ENCODE measurements at regions not wholly inside any gene's neighbourhood (a gene's known extent, or its start where the extent isn't known, plus 50 kb on each side); places are given as distances from the start of the nearest gene placed in this dataset.

DNA sequence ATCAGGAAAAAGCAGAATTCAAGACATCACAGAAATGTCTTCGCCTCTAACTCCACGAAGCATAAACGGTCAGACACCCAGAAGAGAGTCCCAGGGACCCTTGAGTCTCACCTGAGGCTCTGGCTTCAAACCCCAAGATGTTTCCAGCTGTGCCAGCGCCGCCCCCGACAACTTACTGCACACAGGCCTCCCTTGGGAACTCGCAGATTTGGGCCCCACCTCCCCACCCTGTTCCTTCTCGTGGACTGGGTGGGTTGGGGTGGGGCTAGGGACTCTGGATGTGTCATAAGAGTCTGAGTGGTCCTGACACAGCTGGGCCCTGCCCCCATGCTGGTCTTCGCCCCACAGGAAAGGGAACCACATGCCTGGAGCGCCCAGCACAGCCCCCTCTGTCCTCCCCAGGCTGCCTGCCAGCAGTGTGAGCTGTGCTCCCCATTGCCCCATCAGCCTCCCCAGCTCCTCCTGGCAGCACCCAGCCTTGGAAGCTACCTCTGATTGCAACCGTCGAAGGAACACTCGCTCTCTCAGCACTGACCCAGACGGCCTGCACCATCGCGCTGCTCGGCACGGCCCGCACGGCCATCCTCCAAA lies 147.5 kb downstream of the CRYBB2 start:
- DNase-seq (ENCODE audit: low read depth in 3 of 3), result no peak

DNA sequence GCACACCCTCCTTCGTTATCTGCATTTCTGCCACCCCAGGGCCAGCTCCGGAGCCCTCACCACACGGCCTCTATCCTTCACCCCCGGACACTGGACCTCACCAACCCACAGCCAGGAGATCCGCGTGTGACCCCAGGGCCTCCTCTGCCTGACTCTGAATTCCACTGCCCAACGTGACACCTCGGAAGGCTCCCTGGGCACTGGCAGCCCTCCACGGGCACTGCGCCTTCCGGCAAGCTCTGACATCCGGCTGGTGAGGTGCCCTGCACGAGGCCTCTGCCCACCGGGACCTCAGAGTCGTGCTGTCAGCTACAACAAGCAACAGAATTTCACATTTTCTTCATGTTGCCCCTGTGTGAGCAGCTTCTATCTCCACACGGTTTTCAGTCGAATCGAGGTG lies 148.3 kb downstream of the CRYBB2 start:
- no peak for DNase-seq (ENCODE audit: low read depth in 3 of 3)

DNA sequence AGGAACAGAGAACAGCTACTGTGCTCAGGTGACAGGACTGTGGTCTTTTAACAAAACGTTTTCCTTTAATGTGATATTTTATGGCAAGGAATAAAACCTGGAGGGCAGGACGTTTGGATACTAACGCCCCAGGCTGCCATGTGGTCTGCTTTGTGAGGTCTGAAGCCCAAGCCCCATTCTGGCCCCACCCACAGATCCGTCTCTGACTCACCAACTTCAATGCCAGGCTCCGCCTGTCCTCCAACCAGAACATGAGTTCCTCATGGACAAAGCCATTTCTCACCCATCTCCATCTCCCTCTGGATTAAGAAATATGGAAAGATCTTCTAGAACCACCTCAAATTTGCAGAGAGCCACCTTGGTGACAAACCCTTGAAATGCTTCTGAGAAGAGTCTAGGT lies 148.8 kb downstream of the CRYBB2 start:
- DNase-seq (ENCODE audit: low read depth in 3 of 3), result no peak

DNA sequence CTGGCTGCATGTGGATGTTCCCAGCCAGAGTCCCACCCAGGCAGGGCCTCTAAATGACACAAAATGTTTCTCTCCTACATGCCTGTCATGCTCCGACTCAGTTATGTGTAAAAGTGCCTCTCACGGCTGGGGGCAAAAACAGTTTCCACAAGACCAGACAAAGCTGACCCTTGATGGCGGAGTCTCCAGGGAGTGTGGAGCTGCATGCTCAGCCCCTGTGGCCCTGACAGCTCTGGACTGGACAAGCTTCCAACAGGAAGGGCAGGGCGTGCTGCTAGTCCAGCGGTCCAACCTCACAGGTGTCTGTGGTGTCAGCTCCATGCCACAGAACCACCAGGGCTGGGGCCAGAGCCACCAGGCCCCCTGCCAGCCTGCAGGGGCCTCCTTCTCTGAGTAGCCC lies 149.6 kb downstream of the CRYBB2 start:
- no peak for DNase-seq (ENCODE audit: low read depth in 3 of 3)

DNA sequence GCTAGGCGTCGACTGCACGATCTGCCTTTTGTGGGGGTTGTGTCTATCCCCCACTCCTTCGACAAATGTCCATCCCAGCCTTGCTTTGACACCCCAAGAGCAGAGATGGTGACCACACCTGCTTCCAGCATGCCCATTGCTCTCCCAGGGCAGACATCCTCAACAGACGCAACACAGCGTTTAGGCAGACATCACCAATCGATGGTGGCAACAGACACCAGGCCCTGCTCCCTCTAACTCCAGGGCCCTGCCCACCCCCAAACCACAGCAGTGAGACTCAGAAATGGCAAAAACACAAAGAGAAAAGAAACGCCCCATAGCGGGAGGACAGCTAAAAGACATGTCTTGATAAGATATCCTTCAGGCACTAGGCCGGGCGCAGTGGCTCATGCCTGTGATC lies 150.9 kb downstream of the CRYBB2 start:
- no peak for DNase-seq (ENCODE audit: low read depth in 3 of 3)

DNA sequence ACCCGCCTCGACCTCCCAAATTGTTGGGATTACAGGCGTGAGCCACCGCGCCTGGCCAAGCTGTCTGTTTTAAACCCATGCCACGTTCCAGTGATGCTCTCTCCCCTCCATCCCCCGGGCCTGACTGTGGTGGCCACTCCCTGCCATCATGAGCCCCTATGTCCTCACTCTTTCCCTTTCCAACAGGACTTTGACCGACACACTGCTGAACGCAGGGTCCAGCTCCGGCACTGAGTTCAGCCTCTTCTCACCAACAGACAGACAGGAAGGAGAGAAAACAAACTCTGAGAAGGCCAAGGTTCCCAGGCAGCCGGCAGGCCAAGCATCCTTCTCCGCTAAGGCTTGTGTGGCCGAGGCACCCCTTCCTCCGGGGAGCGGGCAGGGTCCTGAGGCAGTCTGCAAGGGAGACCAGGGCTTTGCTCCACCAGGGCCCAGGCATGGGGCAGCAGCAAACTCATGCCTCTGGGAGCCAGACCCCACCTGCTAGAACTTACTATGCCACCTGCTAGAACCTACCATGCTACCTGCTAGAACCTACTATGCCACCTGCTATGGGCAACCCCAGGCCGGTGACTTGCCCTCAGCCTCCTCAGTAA lies 152.7 kb downstream of the CRYBB2 start:
- no peak for DNase-seq (ENCODE audit: low read depth in 3 of 3)

DNA sequence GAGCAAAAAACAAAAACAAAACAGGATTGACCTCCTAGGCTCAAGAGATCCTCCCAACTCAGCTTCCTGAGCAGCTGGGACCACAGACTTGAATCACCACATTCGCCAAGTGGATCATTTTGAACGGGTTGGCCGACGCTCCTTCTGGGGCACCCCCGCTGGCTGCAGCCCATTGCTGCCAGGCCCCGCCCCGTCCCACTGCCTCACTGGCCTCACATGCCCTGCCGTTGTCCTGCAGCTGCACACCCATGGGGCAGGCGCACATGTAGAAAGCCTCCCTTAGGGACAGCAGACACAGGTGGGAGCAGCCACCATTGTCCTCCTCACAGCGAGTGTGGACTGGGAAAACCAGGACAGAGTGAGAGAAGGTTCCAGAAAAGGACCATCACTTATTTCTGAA lies 154.5 kb downstream of the CRYBB2 start:
- DNase-seq (ENCODE audit: low read depth in 3 of 3), result no peak

DNA sequence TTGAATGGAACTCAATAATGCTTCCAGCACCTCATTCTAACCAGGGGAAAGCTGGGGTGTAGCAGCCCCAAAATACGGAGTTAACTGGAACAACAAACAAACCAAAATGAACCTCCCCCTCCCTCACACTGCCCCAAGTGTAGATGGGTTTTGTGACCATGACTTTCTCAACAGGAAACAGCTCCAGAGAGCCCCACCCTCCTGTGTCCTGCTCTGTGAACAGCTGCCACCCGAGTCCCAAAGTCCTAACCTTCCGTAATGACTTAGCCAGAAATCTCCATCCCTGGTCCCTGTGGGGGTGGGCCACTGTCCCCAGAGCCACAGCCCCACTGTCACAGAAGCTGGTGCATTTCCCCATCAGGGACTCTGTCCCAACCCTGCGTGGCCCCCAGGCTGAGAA lies 155.4 kb downstream of the CRYBB2 start:
- DNase-seq (ENCODE audit: low read depth in 3 of 3), result no peak

DNA sequence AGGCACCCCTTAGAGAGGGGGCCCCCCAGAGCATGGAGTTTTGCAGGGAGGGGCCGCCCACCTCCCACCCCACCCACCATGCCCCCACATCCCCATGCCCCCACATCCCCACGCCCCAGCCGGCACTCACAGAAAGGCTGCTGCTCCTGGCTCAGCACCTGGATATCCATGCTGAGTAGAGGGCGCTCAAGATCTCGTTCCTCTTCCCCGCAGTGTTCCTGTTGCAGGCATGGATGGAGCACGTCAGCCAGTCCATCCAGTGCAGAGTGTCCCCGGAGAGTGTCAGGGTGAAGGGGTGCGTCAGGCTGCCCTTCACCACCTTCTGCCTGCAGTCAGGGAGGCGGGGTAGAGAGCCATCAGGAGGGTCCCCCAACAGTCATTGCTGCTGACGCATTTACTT lies 156.2 kb downstream of the CRYBB2 start:
- DNase-seq (ENCODE audit: low read depth in 3 of 3), result no peak

DNA sequence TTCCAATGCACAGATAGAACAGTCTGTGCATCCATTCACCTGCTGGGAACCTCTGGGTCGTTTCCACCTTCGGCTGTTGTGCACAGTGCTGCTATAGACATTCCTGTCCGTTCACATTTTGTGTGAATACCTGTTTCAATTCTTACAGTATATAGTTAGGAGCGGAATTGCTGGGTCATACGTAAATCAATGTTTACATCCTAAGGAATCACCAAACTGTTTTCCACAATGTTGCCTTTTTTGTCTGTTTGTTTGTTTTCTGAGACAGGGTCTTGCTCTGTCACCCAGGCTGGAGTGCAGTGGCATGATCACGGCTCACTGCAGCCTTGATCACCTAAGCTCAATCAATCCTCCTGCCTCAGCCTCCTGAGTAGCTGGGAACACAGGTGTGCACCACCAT lies 158.3 kb downstream of the CRYBB2 start:
- DNase-seq (ENCODE audit: low read depth in 3 of 3), result no peak

DNA sequence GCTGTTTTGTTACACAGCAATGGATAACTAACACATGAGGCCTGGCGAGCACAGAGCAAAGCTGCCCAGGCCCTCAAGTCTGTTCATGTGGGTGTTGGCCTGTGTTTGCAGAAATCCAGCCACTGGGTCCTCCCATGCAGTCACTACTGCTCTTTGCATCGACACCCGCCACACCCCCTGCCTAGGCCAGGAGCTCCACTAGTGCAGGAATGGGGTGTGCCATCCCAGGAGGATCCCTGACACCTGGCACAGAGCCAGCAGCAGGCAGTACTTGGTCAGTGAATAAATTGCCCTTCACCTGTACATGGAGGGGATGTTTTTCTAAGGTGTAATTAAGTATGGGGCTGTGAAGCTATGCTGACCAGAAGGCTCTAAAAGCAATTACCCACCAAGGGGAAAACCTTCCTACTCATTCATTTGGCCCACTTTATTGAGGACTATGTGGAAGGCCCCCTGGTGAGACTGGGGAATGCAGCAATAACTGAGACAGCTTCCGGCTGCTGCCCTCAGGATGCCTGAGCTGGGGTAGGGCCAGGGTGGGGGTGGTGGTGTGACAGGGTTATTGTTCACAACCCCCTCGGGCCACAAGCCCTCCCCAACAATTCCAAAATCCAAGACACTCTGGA lies 160.8 kb downstream of the CRYBB2 start:
- no peak for DNase-seq (ENCODE audit: low read depth in 3 of 3)

DNA sequence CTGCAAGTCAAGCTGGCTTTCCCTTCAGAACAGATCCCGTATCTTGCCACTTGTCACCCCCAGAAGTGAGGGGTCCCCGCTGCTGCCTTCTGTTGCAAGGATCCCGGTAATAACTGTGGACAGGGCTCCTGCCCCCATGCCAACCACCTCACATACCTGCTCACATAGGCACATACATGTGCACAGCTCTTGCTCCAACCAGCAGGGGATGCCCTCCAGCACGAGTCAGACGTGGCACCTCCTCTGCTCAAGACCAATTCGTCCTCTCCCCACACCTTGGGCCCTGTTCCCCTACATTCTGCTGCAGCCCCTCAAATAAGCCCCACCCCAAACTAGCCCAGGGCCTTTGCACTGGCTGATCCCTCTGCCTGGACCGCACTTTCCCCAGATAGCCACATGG lies 163.3 kb downstream of the CRYBB2 start:
- no peak for DNase-seq (ENCODE audit: low read depth in 3 of 3)

DNA sequence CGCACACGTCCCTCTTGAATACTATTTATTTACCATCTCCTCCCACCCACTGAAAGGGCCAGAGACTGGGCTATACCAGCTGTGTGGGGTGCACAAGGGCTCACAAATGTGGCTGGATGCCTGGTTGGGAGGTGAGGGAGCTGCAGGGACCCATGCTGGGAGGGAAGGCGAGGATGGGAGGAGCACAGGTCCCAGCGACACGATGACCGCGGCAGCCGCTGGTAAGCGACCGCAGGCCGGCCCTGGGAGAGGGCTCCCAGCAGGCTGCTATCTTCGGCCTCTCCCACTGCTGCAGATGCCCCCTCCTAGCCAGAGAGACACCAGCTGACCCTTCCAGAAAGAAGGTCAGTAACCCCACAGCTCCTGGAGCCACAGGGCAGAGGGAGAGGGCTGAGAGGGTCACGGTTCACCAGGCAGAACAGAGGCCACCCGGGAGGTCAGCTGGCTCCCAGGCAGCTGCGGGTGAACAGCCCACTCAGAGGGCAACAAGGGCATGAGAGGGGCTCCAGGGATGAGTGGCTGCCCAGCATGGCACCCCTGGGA lies 163.9 kb downstream of the CRYBB2 start:
- DNase-seq (ENCODE audit: low read depth in 3 of 3), result no peak

DNA sequence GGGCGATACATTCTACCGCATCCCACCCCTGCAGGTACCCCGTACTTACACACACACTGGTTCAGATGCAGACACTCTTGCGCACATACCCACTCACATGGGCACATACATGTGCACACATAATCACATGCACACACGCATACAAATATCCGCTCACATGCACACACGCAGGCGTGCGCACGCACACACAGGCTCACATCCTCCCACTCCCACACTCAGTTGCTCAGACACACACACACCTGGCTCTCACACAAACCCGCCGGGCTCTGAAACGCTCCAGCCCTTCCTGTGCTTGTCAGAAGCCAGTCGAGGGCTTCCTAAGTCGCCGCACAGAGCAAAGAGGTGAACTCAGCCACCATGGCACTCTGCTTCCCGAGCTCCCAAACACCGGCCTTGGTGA lies 164.5 kb downstream of the CRYBB2 start:
- DNase-seq (ENCODE audit: low read depth in 3 of 3), result no peak

DNA sequence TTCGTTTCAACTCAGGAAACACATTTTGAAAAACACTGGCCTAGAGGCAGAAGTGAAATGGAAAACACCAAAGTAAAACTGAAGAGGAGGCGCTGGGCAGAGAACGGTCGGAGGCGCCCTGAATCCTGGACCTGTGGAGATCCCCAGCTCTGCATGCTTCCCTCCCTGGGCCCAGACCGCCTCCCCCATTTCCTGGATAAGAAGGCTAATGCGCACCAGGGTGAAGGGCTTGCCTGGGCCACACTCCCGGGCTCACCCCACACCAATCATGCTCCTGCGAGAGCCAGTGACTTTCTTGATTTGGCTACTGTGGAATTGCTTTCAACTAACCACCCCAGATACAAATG lies 167.1 kb downstream of the CRYBB2 start:
- no peak for DNase-seq (ENCODE audit: low read depth in 3 of 3)

DNA sequence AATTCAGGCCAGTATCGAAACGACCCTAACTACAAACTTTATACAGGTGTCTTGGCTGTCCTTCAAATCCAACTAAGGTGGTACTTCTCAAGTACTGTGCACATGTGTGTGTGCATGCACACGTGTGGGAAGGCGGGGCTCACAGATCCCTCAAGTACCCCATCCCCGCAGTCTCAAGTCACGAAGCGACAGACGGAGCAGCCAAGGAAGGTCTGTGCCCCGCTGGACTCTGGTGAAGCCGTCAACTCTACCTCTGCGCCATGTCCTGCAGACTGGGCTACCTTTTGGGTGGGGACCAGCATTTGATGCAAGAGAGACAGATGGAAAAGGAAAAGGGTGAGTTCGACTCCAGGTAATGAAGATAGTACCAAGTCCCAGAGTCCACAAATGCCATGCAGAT lies 169.0 kb downstream of the CRYBB2 start:
- DNase-seq (ENCODE audit: low read depth in 3 of 3), result no peak

DNA sequence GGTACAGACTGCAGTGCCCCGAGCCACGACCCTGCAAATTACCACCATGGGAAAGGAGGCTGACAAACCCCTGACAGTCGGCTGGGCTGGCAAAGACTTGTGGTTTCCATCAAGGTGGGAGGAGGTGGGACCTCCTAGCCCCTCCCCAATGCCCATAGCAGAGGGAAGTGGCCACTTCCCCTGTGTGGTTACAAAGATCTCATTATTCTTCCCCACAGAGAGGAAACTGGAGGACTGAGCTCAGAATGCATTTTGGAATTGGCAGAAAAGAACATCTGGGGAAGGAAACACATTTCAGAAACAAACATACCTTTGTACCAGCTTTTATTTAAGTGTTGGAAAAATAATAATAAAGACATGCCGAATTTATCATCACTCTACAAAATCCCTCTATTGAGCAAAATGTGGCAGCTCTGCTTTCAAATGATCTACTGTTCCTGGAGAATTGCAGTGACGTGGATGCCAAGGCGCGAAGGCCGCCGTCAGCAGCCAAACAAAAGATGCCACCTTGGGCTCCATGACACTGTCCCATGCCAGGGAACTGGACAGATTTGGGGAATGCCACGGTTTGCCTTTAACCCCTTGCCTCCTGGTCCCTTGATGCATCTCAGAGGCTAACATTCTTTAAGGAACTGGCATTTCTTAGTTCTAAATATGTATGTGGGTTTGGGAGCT lies 169.6 kb downstream of the CRYBB2 start:
- no peak for DNase-seq (ENCODE audit: low read depth in 3 of 3)

DNA sequence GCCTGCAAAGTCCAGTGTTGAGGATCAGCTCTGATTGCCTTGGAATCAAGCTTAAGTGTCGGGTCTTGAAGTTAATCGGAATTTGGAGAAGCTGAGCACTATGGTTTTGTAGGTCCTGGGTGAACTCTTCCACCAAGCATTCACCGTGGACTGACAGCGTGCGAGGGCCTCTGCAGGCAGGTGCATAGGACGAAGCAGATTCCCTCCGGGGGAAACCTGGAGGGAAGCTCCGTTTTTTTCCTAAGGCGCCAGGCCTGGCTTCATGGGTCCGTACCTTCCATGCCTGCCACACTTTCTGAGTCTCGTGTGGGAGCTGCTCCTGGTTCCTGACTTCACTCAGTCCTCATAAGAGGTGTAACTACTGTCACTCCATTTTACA lies 170.1 kb downstream of the CRYBB2 start:
- no peak for DNase-seq (ENCODE audit: low read depth in 3 of 3)

DNA sequence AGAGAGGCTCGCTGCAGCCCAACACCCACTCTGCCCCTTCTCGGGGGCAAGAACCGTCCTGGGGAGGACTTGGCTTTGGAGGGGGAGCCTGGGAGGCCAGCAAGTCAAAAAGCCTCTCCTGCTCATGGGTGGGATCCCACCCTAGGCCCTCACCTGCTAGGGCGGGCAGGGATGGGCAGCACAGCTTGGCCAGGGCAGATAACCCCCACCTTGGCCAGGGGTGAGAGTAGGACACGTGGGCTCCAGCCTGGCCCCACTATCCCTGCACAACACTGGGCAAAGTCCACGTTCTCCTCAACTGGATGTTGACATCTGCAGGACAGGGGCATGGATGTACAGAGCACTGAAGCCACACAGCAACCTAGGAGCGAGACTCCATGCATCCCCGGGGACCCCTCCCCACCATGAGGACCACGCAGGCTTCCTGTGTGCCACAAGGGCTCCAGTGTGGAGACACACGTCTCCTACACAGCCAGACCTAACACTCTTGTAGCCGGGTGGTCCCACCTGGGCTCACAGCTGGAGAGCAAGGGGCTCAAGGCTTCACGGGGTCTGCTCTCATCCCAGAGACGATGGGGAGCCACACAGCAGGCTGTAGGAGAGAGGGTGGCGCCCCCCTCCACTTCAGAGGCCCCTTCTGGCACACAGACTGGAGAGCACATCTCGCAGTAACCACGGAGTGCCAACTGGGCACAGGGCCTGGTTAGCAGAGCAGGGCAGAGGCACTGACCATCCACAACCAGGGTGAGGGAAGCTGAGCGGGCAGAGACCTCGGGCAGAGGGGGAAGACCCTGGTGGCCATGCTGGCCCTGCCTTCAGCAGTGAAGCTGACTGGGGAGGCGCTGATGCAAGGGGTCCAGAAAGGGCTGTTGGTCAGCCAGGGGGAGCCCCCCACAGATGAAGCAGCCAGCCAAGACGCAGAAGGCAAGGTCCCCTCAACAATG lies 171.1 kb downstream of the CRYBB2 start:
- DNase-seq (ENCODE audit: low read depth in 3 of 3), result no peak

DNA sequence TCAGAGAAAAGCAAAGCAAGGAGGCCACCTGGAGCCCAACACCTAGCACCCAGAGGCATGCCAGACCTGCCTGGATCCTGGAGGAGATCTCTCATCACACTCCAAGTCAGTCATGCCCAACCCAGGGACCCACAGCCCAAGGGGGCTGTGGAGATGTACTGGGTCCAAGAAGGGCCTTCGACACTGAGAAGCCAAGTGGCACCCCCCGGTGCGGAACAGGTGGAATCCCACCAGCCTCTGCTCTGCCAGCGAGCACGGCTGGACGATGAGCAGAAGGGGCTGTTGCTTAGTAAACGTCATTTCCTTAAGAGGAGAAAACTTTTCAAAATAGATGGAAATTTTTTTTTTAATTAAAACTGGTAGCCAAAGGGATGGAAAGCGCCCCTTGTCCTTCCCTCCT lies 171.9 kb upstream of the GRK3 start:
- DNase-seq (ENCODE audit: low read depth in 3 of 3), result no peak

DNA sequence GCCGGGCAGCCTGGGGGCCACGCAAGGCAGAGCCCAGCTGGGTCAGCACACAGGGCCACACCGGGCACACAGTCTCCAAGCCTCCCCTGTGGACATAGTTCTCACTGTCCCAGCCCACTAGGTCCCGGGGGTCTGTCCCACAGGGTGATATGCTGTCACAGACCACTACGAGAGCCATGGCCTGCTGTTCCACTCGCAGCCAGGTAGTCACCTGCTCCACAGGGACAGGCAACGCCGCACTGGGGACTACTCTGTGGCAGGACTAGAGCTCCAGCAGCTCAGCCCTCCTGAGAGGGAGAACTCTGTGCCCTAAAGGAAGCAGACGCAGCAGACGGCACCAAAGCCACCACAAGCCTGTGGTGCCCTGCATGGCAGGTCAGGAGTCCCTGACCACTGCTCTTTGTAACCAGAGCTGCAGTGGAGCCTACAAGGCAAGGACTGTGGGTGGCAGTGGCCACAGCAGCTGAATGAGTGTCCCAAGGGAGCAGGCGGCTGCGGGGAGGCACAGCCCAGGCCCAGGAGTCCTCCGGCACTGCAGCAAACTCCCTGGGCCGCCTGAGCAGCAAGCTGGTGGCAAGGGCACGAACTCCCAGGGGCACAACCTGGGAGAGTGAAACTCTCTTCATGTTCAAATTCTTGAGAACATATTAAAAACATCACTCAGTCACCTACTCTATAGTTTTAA lies 171.2 kb upstream of the GRK3 start:
- DNase-seq (ENCODE audit: low read depth in 3 of 3), result no peak

Data from stimulated activated CD4-positive, alpha-beta T cell treated with anti-CD3 and anti-CD28 coated beads, TNF-alpha, amount 100 ng/mL, for 4 hours (primary cell).